HTR-8/SVneo (cell line): ENCODE measurements at regions not wholly inside any gene's neighbourhood (a gene's known extent, or its start where the extent isn't known, plus 50 kb on each side); places are given as distances from the start of the nearest gene placed in this dataset.
"Not testable (repeated sequence)": the region's sequence is repeated elsewhere in the genome, so short reads cannot be mapped to it uniquely, and the experiment has no call there.

Experiments used
- DNase-seq: peaks from one replicate; pipeline ENCODE4 v3.0.0; 2011; ENCODE audit warnings: low spot score, mixed read lengths; ENCODE audit not compliant: insufficient read length
- FAIRE-seq: peaks from 2 replicates; lab custom pipeline; 2011; peaks lifted over from hg19 to GRCh38; lab: Jason Lieb, UNC

- FAIRE-seq = no peak
- DNase-seq = no peak
Observed at GRCh38 chr2:149800624-149801542, 213.3 kb upstream of the MMADHC start.

- no peak for FAIRE-seq
- DNase-seq = peak; percentile 36
Observed at GRCh38 chr2:149799013-149799705, 211.6 kb upstream of the MMADHC start.

- DNase-seq (no peak), FAIRE-seq (peak; percentile 38)
Observed at GRCh38 chr2:149797030-149797429, 209.5 kb upstream of the MMADHC start.

GRCh38 chr2:149789549-149789948 lies 202.0 kb upstream of the MMADHC start:
- no peak for FAIRE-seq
- no peak for DNase-seq

GRCh38 chr2:149787206-149787605 lies 199.6 kb upstream of the MMADHC start:
- no peak for DNase-seq
- no peak for FAIRE-seq

- DNase-seq = no peak
- no peak for FAIRE-seq
Observed at GRCh38 chr2:149783284-149783683, 195.7 kb upstream of the MMADHC start.

GRCh38 chr2:149782572-149782971 lies 195.0 kb upstream of the MMADHC start:
- FAIRE-seq = no peak
- DNase-seq = no peak

GRCh38 chr2:149781263-149781808 lies 193.8 kb upstream of the MMADHC start:
- DNase-seq (no peak), FAIRE-seq (no peak)

GRCh38 chr2:149773006-149773405 lies 185.4 kb upstream of the MMADHC start:
- FAIRE-seq (no peak), DNase-seq (no peak)

GRCh38 chr2:149768320-149768799 lies 180.8 kb upstream of the MMADHC start:
- no peak for FAIRE-seq
- no peak for DNase-seq

- no peak for FAIRE-seq
Observed at GRCh38 chr2:149767516-149767974, 180.0 kb upstream of the MMADHC start.

GRCh38 chr2:149766339-149766738 lies 178.8 kb upstream of the MMADHC start:
- no peak for DNase-seq
- FAIRE-seq = no peak

More at GRCh38 chr2:149767516-149767974, 180.0 kb upstream of the MMADHC start:
- no peak for DNase-seq

GRCh38 chr2:149765636-149766035 lies 178.1 kb upstream of the MMADHC start:
- FAIRE-seq (no peak), DNase-seq (no peak)

- DNase-seq = no peak
- FAIRE-seq = no peak
Observed at GRCh38 chr2:149765003-149765402, 177.4 kb upstream of the MMADHC start.

- FAIRE-seq (no peak), DNase-seq (no peak)
Observed at GRCh38 chr2:149763358-149763757, 175.8 kb upstream of the MMADHC start.

- DNase-seq (no peak), FAIRE-seq (no peak)
Observed at GRCh38 chr2:149761611-149762010, 174.0 kb upstream of the MMADHC start.

- FAIRE-seq, DNase-seq: not testable (repeated sequence)
Observed at GRCh38 chr2:149759382-149759781, 171.8 kb upstream of the MMADHC start.

- FAIRE-seq = not testable (repeated sequence)
Observed at GRCh38 chr2:149754722-149755121, 167.1 kb upstream of the MMADHC start.

GRCh38 chr2:149747456-149747855 lies 159.9 kb upstream of the MMADHC start:
- no peak for FAIRE-seq

More at GRCh38 chr2:149754722-149755121, 167.1 kb upstream of the MMADHC start:
- DNase-seq = not testable (repeated sequence)

GRCh38 chr2:149745396-149746230 lies 158.0 kb upstream of the MMADHC start:
- DNase-seq = no peak
- no peak for FAIRE-seq

More at GRCh38 chr2:149747456-149747855, 159.9 kb upstream of the MMADHC start:
- no peak for DNase-seq
